Osteocyte (in vitro differentiated cells): ENCODE measurements at regions not wholly inside any gene's neighbourhood (a gene's known extent, or its start where the extent isn't known, plus 50 kb on each side); places are given as distances from the start of the nearest gene placed in this dataset.

ENCODE experiments used
- DNase-seq: peaks from one replicate; pipeline ENCODE4 v3.0.0; 2021; ENCODE audit warnings: mixed read lengths; ENCODE audit not compliant: unreplicated experiment; ENCODE audit errors: extremely low spot score
- H3K27ac Mint-ChIP-seq: one replicate; pipeline ENCODE4 v1.8.0; 2021; ENCODE audit warnings: mild to moderate bottlenecking, mixed read lengths; ENCODE audit not compliant: unreplicated experiment
- H3K27me3 Mint-ChIP-seq: one replicate; pipeline ENCODE4 v1.8.0; 2021; ENCODE audit warnings: mixed read lengths; ENCODE audit not compliant: unreplicated experiment
- H3K36me3 Mint-ChIP-seq: one replicate; pipeline ENCODE4 v1.8.0; 2021; ENCODE audit warnings: mixed read lengths; ENCODE audit not compliant: unreplicated experiment
- H3K4me1 Mint-ChIP-seq: one replicate; pipeline ENCODE4 v1.8.0; 2021; ENCODE audit warnings: mixed read lengths; ENCODE audit not compliant: unreplicated experiment
- H3K4me3 Mint-ChIP-seq: one replicate; pipeline ENCODE4 v1.8.0; 2021; ENCODE audit warnings: mild to moderate bottlenecking, moderate library complexity, mixed read lengths; ENCODE audit not compliant: unreplicated experiment
- H3K9me3 Mint-ChIP-seq: one replicate; pipeline ENCODE4 v1.8.0; 2021; ENCODE audit warnings: mixed read lengths; ENCODE audit not compliant: unreplicated experiment
- TF ChIP-seq, protein P1 (sequence below): fragments of 200-600 bp; sonication (generic); IDR thresholded peaks from 2 replicates; pipeline ENCODE4 v1.5.0; 2021; ENCODE audit warnings: antibody characterized with exemption, mild to moderate bottlenecking, moderate library complexity

DNA sequence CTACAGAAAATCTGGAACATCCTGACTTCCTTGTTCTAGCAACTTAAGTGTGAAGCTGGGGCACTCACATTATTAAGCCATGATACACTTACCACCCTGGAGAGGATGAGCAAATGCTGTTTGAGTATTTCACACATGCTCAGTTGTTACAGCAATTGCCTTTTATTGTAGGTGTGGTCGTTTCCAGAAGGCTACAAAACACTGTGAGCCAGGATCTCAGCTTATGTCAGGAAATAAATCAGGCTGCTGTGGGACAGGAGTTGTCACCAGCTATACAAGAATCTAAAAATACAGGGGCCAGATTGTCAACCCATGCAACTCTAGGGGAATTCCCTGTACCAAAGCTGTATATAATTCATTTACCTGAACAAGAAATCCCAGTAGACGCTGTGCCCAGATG is 273.3 kb upstream of the SP4 start:
- TF ChIP-seq, protein P1, sequence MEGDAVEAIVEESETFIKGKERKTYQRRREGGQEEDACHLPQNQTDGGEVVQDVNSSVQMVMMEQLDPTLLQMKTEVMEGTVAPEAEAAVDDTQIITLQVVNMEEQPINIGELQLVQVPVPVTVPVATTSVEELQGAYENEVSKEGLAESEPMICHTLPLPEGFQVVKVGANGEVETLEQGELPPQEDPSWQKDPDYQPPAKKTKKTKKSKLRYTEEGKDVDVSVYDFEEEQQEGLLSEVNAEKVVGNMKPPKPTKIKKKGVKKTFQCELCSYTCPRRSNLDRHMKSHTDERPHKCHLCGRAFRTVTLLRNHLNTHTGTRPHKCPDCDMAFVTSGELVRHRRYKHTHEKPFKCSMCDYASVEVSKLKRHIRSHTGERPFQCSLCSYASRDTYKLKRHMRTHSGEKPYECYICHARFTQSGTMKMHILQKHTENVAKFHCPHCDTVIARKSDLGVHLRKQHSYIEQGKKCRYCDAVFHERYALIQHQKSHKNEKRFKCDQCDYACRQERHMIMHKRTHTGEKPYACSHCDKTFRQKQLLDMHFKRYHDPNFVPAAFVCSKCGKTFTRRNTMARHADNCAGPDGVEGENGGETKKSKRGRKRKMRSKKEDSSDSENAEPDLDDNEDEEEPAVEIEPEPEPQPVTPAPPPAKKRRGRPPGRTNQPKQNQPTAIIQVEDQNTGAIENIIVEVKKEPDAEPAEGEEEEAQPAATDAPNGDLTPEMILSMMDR = no peak
- peaks cover 4% of the 10 kb centered on the region for H3K9me3 Mint-ChIP-seq
- no peaks in the 10 kb centered on the region for H3K36me3 Mint-ChIP-seq
- H3K27ac Mint-ChIP-seq = no peak overlapping the region
- H3K4me3 Mint-ChIP-seq = no peak overlapping the region
- DNase-seq = no peak
- H3K4me1 Mint-ChIP-seq = no peaks in the 10 kb centered on the region
- H3K27me3 Mint-ChIP-seq = no peaks in the 10 kb centered on the region

DNA sequence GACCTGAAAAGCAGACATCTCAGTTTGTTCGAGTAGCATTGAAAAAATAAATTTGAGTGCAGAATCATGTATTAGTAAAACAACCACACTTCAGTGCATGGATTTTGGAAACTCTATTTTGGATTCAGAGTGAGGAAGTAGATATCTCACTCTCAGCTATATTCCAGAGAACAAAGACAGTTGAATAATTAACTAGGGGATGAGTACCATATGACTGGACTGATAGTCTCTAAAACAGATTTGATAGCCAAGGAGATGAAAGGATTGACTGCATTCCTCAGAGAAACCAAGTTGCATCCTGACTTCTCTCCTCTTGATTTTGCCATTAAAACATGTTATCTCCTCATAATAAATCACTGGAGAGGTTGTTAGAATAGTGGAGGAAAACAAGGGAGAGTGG is 268.4 kb upstream of the SP4 start:
- H3K36me3 Mint-ChIP-seq = no peaks in the 10 kb centered on the region
- no peak overlapping the region for H3K4me3 Mint-ChIP-seq
- TF ChIP-seq, protein P1 = no peak
- DNase-seq = no peak
- H3K27me3 Mint-ChIP-seq = no peaks in the 10 kb centered on the region
- peaks cover 4% of the 10 kb centered on the region for H3K9me3 Mint-ChIP-seq
- no peaks in the 10 kb centered on the region for H3K4me1 Mint-ChIP-seq
- H3K27ac Mint-ChIP-seq = no peak overlapping the region

DNA sequence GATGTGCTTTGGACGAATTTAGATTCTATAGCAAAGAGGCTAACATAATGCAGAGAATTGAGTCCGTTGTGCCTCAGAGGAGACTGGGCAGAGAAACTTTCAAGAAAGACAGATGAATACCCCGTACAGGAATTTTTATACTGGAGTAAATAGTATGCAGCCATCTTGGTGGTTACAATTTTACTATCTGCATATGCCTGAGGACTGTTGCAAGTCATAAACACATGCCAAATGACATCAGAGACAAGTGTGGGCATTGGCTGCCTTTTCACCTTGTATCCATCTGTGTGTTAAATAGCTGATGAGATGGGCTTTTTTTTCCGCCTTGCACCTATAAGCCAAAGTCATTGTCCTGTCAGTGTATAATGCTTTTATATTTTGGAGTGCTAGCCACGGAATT is 267.5 kb upstream of the SP4 start:
- H3K27me3 Mint-ChIP-seq = no peaks in the 10 kb centered on the region
- peaks cover 4% of the 10 kb centered on the region for H3K9me3 Mint-ChIP-seq
- H3K27ac Mint-ChIP-seq = no peak overlapping the region
- TF ChIP-seq, protein P1 = no peak
- H3K4me1 Mint-ChIP-seq = no peaks in the 10 kb centered on the region
- H3K36me3 Mint-ChIP-seq = no peaks in the 10 kb centered on the region
- H3K4me3 Mint-ChIP-seq = no peak overlapping the region
- no peak for DNase-seq

DNA sequence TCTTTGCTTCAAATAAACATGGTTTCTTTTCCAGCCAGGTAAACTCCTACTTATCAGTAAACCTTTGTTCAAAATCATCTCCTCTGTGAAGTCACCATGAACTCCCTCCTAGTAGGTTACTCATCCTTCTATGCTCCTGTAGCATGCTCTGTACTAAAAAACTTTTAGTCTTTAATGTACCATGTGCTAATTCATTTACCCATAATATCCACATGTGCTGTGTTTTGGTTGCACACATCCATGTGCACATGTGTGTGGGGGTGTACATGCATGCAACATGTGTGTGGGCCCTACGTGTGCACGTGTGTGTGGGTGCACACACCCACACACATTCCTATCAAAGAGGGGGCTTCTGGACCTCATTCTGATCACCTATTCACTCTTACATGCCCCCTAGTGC is 259.9 kb upstream of the SP4 start:
- no peak overlapping the region for H3K4me3 Mint-ChIP-seq
- TF ChIP-seq, protein P1 = no peak
- H3K27me3 Mint-ChIP-seq = peaks cover 17% of the 10 kb centered on the region
- H3K27ac Mint-ChIP-seq = no peak overlapping the region
- H3K36me3 Mint-ChIP-seq = no peaks in the 10 kb centered on the region
- no peak for DNase-seq
- H3K4me1 Mint-ChIP-seq = no peaks in the 10 kb centered on the region
- H3K9me3 Mint-ChIP-seq = no peaks in the 10 kb centered on the region

DNA sequence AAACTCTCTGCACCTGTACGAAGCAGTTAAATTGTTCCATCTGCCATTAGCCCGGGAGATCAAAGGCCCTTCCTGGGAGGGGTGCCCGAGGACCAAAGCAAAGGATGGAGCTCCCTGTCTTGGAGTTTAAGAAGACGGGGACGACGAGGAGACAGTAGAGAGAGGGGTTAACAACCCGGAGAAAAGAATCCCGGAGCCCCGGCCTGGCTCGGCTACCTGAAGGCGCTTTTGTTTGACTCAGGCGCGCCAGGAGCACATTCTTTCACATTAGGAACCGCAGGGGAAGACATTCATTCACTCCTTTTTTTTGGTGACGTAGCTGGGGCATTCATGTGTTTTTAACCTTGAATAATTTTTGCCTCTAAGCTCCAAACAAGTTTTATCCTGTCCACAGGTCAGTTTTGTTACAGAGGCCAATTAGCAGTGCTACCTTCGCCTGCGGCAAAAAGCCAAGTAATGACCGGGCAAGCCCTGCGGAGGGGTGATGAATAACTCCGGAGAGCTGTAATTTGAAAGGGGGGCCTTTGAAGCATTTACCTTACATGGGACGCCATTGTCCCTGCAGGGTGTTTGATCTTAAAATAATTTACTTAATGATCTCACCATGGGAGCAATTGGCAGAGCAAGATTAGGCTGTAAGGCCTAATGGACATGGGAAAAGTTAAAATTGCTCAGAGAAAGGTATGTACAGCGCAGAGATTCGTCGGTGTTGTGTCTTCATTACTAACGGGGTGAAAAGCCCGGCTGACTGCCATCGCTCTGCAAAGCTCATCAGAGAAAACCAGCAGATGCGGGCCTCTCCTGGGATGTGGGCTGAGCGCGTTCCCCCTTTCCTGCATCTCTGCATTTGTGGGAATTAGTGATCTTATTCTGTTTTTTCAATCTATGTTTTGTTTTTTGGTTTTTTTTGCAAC is 258.0 kb upstream of the SP4 start:
- Mint-ChIP-seq H3K36me3 (no peaks in the 10 kb centered on the region), H3K4me1 (no peaks in the 10 kb centered on the region), H3K9me3 (peaks cover 4% of the 10 kb centered on the region), H3K27ac (no peak overlapping the region), H3K27me3 (peaks cover 17% of the 10 kb centered on the region), H3K4me3 (no peak overlapping the region)
- no peak for DNase-seq
- TF ChIP-seq, protein P1 = no peak
